ENCODE measurements at regions not wholly inside any gene's neighbourhood (a gene's known extent, or its start where the extent isn't known, plus 50 kb on each side); places are given as distances from the start of the nearest gene placed in this dataset.

DNA sequence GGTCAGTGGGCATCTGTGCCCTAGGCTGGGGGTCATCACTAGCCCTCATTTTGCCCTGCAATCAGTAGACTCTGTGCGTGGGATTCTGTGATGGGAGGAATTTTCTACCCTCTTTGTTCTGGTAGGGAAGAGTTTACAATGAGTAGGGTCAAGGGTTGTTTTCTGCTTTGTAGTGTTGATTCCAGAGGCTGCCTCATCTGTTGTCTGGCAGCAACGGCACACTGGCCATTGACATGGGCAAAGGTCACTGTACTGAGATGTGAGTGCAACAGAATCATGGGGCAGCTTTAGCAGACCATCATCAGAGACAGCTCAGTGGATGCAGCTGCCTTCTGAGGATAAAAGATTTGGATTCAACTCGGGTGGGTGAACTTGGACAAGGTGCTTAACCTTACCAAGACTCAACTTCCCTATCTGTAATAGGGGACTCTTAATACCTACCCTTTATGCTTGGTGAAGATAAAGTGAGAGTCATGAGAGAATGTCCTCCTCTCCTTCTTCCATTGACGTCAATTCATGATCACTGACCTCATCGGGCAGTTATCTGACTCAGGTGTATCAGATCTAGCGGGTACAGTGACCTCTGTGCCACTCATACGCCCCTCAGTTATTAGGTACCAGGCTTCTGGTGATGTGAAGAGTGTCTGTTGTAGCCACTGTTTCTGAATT is 127.5 kb downstream of the RPLP1 start:
- 36% methylated on average over 7 of the region's 7 CpGs for WGBS

More for the DNA sequence above, 127.5 kb downstream of the RPLP1 start:
- peak overlapping the region; percentile 4 to 16 for H3K27ac ChIP-seq (ENCODE audit: low read depth in 1 of 2, low read length in 2 of 2)
- no peaks in the 10 kb centered on the region for H3K36me3 ChIP-seq (ENCODE audit: control insufficient read depth in 4 of 4, insufficient read depth in 3 of 4, low read depth in 1 of 4, low read length in 3 of 4)
- no peak for DNase-seq (ENCODE audit: low spot score)
- H3K9ac ChIP-seq (ENCODE audit: low read depth in 1 of 2, low read length in 2 of 2), result no peak overlapping the region
- H3K9me3 ChIP-seq (ENCODE audit: control insufficient read depth in 4 of 4, low read length in 3 of 4), result no peaks in the 10 kb centered on the region
- no peaks in the 10 kb centered on the region for H3K27me3 ChIP-seq (ENCODE audit: control insufficient read depth in 4 of 4, insufficient read depth in 4 of 4, low read length in 3 of 4)
- peaks cover 6 to 51% (median 44%) of the 10 kb centered on the region in 4 donors for H3K4me1 ChIP-seq (ENCODE audit: control insufficient read depth in 4 of 4, insufficient read depth in 4 of 4, low read length in 3 of 4)
- no peak overlapping the region for H3K4me3 ChIP-seq (ENCODE audit: low read depth in 1 of 3, low read length in 3 of 3)
- TF ChIP-seq, protein P1, sequence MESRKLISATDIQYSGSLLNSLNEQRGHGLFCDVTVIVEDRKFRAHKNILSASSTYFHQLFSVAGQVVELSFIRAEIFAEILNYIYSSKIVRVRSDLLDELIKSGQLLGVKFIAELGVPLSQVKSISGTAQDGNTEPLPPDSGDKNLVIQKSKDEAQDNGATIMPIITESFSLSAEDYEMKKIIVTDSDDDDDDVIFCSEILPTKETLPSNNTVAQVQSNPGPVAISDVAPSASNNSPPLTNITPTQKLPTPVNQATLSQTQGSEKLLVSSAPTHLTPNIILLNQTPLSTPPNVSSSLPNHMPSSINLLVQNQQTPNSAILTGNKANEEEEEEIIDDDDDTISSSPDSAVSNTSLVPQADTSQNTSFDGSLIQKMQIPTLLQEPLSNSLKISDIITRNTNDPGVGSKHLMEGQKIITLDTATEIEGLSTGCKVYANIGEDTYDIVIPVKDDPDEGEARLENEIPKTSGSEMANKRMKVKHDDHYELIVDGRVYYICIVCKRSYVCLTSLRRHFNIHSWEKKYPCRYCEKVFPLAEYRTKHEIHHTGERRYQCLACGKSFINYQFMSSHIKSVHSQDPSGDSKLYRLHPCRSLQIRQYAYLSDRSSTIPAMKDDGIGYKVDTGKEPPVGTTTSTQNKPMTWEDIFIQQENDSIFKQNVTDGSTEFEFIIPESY (IDR thresholded peaks at IDR 0.05), result no peak
- TF ChIP-seq EGR1 (IDR thresholded peaks at IDR 0.05; ENCODE audit: low read depth in 2 of 2) (peak in 1 of 2 donors; percentile 56), GABPA (IDR thresholded peaks at IDR 0.05 in 1 of 2, conservative IDR thresholded peaks at IDR 0.05 in 1 of 2) (peak in 1 of 2 donors; percentile 13), FOXA2 (IDR thresholded peaks at IDR 0.05) (peak; percentile 86), YY1 (IDR thresholded peaks at IDR 0.05) (peak; percentile 83), RAD21 (IDR thresholded peaks at IDR 0.05) (peak; percentile 62 to 65), SP1 (IDR thresholded peaks at IDR 0.05) (peak; percentile 97), FOXA1 (IDR thresholded peaks at IDR 0.05) (peak; percentile 89), RXRA (IDR thresholded peaks at IDR 0.05) (peak; percentile 100), HNF4G (IDR thresholded peaks at IDR 0.05) (peak; percentile 99), JUND (IDR thresholded peaks at IDR 0.05) (peak; percentile 55 to 93), TAF1 (conservative IDR thresholded peaks at IDR 0.05) (no peak), HNF4A (conservative IDR thresholded peaks at IDR 0.05) (peak; percentile 99 to 100), NR2F2 (IDR thresholded peaks at IDR 0.05) (peak; percentile 85)
- TF ChIP-seq, protein P2, sequence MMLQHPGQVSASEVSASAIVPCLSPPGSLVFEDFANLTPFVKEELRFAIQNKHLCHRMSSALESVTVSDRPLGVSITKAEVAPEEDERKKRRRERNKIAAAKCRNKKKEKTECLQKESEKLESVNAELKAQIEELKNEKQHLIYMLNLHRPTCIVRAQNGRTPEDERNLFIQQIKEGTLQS (IDR thresholded peaks at IDR 0.05), result peak; percentile 26
- TF ChIP-seq, protein P3, sequence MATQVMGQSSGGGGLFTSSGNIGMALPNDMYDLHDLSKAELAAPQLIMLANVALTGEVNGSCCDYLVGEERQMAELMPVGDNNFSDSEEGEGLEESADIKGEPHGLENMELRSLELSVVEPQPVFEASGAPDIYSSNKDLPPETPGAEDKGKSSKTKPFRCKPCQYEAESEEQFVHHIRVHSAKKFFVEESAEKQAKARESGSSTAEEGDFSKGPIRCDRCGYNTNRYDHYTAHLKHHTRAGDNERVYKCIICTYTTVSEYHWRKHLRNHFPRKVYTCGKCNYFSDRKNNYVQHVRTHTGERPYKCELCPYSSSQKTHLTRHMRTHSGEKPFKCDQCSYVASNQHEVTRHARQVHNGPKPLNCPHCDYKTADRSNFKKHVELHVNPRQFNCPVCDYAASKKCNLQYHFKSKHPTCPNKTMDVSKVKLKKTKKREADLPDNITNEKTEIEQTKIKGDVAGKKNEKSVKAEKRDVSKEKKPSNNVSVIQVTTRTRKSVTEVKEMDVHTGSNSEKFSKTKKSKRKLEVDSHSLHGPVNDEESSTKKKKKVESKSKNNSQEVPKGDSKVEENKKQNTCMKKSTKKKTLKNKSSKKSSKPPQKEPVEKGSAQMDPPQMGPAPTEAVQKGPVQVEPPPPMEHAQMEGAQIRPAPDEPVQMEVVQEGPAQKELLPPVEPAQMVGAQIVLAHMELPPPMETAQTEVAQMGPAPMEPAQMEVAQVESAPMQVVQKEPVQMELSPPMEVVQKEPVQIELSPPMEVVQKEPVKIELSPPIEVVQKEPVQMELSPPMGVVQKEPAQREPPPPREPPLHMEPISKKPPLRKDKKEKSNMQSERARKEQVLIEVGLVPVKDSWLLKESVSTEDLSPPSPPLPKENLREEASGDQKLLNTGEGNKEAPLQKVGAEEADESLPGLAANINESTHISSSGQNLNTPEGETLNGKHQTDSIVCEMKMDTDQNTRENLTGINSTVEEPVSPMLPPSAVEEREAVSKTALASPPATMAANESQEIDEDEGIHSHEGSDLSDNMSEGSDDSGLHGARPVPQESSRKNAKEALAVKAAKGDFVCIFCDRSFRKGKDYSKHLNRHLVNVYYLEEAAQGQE (IDR thresholded peaks at IDR 0.05), result peak; percentile 82
- TF ChIP-seq, protein P4, sequence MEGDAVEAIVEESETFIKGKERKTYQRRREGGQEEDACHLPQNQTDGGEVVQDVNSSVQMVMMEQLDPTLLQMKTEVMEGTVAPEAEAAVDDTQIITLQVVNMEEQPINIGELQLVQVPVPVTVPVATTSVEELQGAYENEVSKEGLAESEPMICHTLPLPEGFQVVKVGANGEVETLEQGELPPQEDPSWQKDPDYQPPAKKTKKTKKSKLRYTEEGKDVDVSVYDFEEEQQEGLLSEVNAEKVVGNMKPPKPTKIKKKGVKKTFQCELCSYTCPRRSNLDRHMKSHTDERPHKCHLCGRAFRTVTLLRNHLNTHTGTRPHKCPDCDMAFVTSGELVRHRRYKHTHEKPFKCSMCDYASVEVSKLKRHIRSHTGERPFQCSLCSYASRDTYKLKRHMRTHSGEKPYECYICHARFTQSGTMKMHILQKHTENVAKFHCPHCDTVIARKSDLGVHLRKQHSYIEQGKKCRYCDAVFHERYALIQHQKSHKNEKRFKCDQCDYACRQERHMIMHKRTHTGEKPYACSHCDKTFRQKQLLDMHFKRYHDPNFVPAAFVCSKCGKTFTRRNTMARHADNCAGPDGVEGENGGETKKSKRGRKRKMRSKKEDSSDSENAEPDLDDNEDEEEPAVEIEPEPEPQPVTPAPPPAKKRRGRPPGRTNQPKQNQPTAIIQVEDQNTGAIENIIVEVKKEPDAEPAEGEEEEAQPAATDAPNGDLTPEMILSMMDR (IDR thresholded peaks at IDR 0.05; ENCODE audit: low read depth, low read length, missing input control), result no peak
- TF ChIP-seq, protein P5, sequence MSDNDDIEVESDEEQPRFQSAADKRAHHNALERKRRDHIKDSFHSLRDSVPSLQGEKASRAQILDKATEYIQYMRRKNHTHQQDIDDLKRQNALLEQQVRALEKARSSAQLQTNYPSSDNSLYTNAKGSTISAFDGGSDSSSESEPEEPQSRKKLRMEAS (IDR thresholded peaks at IDR 0.05), result peak; percentile 55

Data from liver (tissue), 8 donors.